ENCODE measurements at regions not wholly inside any gene's neighbourhood (a gene's known extent, or its start where the extent isn't known, plus 50 kb on each side); places are given as distances from the start of the nearest gene placed in this dataset.

DNA sequence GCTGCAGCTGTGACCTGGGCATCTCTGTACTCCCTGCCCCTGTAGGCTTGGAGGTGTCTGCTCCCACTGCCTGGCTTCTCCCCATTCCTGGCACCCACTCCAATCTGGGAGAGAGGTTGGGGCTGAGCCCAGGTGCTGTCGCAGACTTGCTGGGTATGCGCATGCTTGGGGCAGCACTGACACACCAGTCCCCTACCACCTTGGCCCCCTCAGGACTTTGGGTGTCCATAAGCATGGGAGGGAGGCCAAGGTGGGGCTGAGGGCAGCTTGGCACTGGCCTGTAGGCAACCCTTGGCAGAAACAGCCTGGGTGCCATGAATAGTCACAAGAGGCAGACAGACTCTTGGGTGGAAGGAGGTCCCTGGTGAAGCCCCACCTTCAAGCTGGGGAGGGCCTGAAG is 136.8 kb downstream of the QPCT start:
- peaks cover 2% of the 10 kb centered on the region; the same call in 1 of the 2 replicates for H3K4me1 Mint-ChIP-seq
- CTCF ChIA-PET: interaction anchor here (0.6 kb wide), 1 partner anchor 67 kb away, joined by 5 read pairs; no protein-coding TSS in a partner anchor
- ATAC-seq (no peak), DNase-seq (ENCODE audit: low spot score) (no peak)
- POLR2A ChIA-PET: no interaction called here
- H3K36me3 Mint-ChIP-seq: peaks cover 3% of the 10 kb centered on the region; the same call in 1 of the 2 replicates
- H3K27ac Mint-ChIP-seq: no peak overlapping the region
- H3K9me3 Mint-ChIP-seq: peaks cover 18% of the 10 kb centered on the region
- H3K4me3 Mint-ChIP-seq: no peak overlapping the region
- H3K27me3 Mint-ChIP-seq (ENCODE audit: low read depth): no peaks in the 10 kb centered on the region
- TF ChIP-seq OVOL2 (CRISPR knock-in tag; IDR thresholded peaks at IDR 0.05; ENCODE audit: borderline replicate concordance) (no peak), TEAD1 (CRISPR knock-in tag; IDR thresholded peaks at IDR 0.05) (no peak)
- TF ChIP-seq, protein P1, sequence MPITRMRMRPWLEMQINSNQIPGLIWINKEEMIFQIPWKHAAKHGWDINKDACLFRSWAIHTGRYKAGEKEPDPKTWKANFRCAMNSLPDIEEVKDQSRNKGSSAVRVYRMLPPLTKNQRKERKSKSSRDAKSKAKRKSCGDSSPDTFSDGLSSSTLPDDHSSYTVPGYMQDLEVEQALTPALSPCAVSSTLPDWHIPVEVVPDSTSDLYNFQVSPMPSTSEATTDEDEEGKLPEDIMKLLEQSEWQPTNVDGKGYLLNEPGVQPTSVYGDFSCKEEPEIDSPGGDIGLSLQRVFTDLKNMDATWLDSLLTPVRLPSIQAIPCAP (CRISPR knock-in tag; IDR thresholded peaks at IDR 0.05): no peak

DNA sequence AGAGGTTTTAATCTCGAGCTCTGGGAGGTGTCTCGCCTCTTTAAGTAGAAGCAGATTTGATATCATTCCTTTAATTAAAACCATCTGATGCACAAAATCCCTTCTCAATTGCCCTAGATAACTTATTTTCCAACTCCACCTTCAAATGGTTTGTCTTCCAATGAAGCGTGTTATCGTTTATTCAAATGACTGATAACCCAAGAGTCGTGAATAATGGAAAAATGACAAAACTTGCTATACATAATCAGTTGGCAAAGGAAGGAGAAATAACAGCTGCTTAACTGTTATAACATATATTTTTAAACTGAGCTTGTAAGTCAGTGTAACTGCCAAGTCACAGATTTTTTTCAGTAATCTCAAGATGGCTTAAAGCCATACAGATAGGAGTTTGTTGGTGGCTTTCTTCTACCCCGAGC is 144.6 kb downstream of the QPCT start:
- ATAC-seq (no peak), DNase-seq (ENCODE audit: low spot score) (no peak)
- Mint-ChIP-seq H3K4me1 (no peaks in the 10 kb centered on the region), H3K36me3 (peaks cover 7% of the 10 kb centered on the region), H3K27me3 (ENCODE audit: low read depth) (no peaks in the 10 kb centered on the region; the same call in 1 of the 2 replicates), H3K9me3 (peaks cover 27% of the 10 kb centered on the region), H3K4me3 (no peak overlapping the region), H3K27ac (no peak overlapping the region)
- TF ChIP-seq, protein P2, sequence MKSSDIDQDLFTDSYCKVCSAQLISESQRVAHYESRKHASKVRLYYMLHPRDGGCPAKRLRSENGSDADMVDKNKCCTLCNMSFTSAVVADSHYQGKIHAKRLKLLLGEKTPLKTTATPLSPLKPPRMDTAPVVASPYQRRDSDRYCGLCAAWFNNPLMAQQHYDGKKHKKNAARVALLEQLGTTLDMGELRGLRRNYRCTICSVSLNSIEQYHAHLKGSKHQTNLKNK (CRISPR knock-in tag; IDR thresholded peaks at IDR 0.05): no peak
- TF ChIP-seq ZNF263 (CRISPR knock-in tag; IDR thresholded peaks at IDR 0.05; ENCODE audit: low read depth) (no peak), FOXP1 (CRISPR knock-in tag; IDR thresholded peaks at IDR 0.05; ENCODE audit: borderline replicate concordance) (no peak), ZNF232 (CRISPR knock-in tag; IDR thresholded peaks at IDR 0.05) (no peak), ZNF423 (CRISPR knock-in tag; IDR thresholded peaks at IDR 0.05) (no peak)
- TF ChIP-seq, protein P3, sequence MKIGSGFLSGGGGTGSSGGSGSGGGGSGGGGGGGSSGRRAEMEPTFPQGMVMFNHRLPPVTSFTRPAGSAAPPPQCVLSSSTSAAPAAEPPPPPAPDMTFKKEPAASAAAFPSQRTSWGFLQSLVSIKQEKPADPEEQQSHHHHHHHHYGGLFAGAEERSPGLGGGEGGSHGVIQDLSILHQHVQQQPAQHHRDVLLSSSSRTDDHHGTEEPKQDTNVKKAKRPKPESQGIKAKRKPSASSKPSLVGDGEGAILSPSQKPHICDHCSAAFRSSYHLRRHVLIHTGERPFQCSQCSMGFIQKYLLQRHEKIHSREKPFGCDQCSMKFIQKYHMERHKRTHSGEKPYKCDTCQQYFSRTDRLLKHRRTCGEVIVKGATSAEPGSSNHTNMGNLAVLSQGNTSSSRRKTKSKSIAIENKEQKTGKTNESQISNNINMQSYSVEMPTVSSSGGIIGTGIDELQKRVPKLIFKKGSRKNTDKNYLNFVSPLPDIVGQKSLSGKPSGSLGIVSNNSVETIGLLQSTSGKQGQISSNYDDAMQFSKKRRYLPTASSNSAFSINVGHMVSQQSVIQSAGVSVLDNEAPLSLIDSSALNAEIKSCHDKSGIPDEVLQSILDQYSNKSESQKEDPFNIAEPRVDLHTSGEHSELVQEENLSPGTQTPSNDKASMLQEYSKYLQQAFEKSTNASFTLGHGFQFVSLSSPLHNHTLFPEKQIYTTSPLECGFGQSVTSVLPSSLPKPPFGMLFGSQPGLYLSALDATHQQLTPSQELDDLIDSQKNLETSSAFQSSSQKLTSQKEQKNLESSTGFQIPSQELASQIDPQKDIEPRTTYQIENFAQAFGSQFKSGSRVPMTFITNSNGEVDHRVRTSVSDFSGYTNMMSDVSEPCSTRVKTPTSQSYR (CRISPR knock-in tag; IDR thresholded peaks at IDR 0.05): no peak
- TF ChIP-seq, protein P4, sequence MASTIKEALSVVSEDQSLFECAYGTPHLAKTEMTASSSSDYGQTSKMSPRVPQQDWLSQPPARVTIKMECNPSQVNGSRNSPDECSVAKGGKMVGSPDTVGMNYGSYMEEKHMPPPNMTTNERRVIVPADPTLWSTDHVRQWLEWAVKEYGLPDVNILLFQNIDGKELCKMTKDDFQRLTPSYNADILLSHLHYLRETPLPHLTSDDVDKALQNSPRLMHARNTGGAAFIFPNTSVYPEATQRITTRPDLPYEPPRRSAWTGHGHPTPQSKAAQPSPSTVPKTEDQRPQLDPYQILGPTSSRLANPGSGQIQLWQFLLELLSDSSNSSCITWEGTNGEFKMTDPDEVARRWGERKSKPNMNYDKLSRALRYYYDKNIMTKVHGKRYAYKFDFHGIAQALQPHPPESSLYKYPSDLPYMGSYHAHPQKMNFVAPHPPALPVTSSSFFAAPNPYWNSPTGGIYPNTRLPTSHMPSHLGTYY (CRISPR knock-in tag; IDR thresholded peaks at IDR 0.05): no peak
- TF ChIP-seq, protein P5, sequence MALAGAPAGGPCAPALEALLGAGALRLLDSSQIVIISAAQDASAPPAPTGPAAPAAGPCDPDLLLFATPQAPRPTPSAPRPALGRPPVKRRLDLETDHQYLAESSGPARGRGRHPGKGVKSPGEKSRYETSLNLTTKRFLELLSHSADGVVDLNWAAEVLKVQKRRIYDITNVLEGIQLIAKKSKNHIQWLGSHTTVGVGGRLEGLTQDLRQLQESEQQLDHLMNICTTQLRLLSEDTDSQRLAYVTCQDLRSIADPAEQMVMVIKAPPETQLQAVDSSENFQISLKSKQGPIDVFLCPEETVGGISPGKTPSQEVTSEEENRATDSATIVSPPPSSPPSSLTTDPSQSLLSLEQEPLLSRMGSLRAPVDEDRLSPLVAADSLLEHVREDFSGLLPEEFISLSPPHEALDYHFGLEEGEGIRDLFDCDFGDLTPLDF (CRISPR knock-in tag; IDR thresholded peaks at IDR 0.05): no peak
- TF ChIP-seq, protein P6, sequence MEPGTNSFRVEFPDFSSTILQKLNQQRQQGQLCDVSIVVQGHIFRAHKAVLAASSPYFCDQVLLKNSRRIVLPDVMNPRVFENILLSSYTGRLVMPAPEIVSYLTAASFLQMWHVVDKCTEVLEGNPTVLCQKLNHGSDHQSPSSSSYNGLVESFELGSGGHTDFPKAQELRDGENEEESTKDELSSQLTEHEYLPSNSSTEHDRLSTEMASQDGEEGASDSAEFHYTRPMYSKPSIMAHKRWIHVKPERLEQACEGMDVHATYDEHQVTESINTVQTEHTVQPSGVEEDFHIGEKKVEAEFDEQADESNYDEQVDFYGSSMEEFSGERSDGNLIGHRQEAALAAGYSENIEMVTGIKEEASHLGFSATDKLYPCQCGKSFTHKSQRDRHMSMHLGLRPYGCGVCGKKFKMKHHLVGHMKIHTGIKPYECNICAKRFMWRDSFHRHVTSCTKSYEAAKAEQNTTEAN (CRISPR knock-in tag; IDR thresholded peaks at IDR 0.05): no peak
- POLR2A ChIA-PET: no interaction called here
- CTCF ChIA-PET: interaction anchor here (0.6 to 1.3 kb wide), 2 partner anchors 75 to 388 kb away, joined by 3 to 6 read pairs; no protein-coding TSS in a partner anchor

DNA sequence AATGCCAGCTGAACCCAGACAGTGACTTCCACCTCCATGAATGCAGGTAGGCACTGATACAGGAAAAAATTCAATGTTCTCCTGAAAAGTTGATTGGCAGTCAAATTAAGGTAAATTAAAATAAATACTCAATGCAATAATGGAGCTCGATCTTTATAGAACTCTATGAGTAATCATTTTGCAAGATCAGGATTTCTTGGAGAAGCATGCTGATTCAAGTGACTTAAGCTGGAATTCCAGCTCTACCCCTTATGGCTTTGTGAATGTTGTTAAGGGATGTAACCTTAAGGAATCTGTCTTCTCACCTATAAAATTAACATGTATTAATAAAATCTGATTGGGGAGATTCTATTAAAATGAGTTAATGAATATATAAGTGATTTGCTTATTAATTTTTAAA is 145.1 kb downstream of the QPCT start:
- Mint-ChIP-seq H3K27ac (no peak overlapping the region), H3K4me1 (no peaks in the 10 kb centered on the region), H3K36me3 (peaks cover 7% of the 10 kb centered on the region), H3K4me3 (no peak overlapping the region), H3K27me3 (ENCODE audit: low read depth) (no peaks in the 10 kb centered on the region; the same call in 1 of the 2 replicates), H3K9me3 (peaks cover 27% of the 10 kb centered on the region)
- no peak for ATAC-seq
- TF ChIP-seq KAT7 (CRISPR knock-in tag; IDR thresholded peaks at IDR 0.05; ENCODE audit: borderline replicate concordance): no peak
- TF ChIP-seq RELA (CRISPR knock-in tag; IDR thresholded peaks at IDR 0.05; ENCODE audit: borderline replicate concordance): no peak
- TF ChIP-seq ESRRA (CRISPR knock-in tag; IDR thresholded peaks at IDR 0.05; ENCODE audit: borderline replicate concordance): no peak
- ChIA-PET POLR2A (no interaction called here), CTCF (interaction anchor here (0.6 to 1.3 kb wide), 2 partner anchors 76 to 388 kb away, joined by 3 to 6 read pairs; no protein-coding TSS in a partner anchor)
- no peak for DNase-seq (ENCODE audit: low spot score)

Data from WTC11 (cell line).